ENCODE measurements at regions not wholly inside any gene's neighbourhood (a gene's known extent, or its start where the extent isn't known, plus 50 kb on each side); places are given as distances from the start of the nearest gene placed in this dataset.

GRCh38 chr10:121311812-121312443 is 286.3 kb downstream of the FGFR2 start:
- TF ChIP-seq CTCF (IDR thresholded peaks at IDR 0.05 in 2 of 3, conservative IDR thresholded peaks at IDR 0.05 in 1 of 3; ENCODE audit: borderline replicate concordance in 1 of 3, insufficient read depth in 1 of 3, low read depth in 2 of 3, low read length in 2 of 3) (no peak), FOSL1 (IDR thresholded peaks at IDR 0.05; ENCODE audit: low read depth) (no peak), RAD21 (IDR thresholded peaks at IDR 0.05; ENCODE audit: low read depth) (no peak), SP1 (IDR thresholded peaks at IDR 0.05; ENCODE audit: low read depth) (no peak), POLR2AphosphoS5 (IDR thresholded peaks at IDR 0.05; ENCODE audit: low read depth, low read length) (no peak), CEBPB (IDR thresholded peaks at IDR 0.05; ENCODE audit: low read depth) (no peak), POLR2A (IDR thresholded peaks at IDR 0.05; ENCODE audit: borderline replicate concordance, extremely low read depth, insufficient read depth, insufficient read length) (no peak), EZH2phosphoT487 (IDR thresholded peaks at IDR 0.05; ENCODE audit: borderline replicate concordance) (no peak), EZH2 (IDR thresholded peaks at IDR 0.05) (no peak), EGR1 (IDR thresholded peaks at IDR 0.05; ENCODE audit: low read depth) (no peak), MAX (IDR thresholded peaks at IDR 0.05) (no peak), ZNF274 (IDR thresholded peaks at IDR 0.05; ENCODE audit: low read depth, low read length) (no peak)
